GM18870 (cell line): ENCODE measurements at regions not wholly inside any gene's neighbourhood (a gene's known extent, or its start where the extent isn't known, plus 50 kb on each side); places are given as distances from the start of the nearest gene placed in this dataset.
"Not testable (repeated sequence)": the region's sequence is repeated elsewhere in the genome, so short reads cannot be mapped to it uniquely, and the experiment has no call there.

Source experiments
- ATAC-seq: cut with Tn5 transposase; IDR thresholded peaks from one replicate; pipeline ENCODE4 v1.9.1; 2021; ENCODE audit warnings: moderate library complexity; ENCODE audit not compliant: unreplicated experiment

DNA sequence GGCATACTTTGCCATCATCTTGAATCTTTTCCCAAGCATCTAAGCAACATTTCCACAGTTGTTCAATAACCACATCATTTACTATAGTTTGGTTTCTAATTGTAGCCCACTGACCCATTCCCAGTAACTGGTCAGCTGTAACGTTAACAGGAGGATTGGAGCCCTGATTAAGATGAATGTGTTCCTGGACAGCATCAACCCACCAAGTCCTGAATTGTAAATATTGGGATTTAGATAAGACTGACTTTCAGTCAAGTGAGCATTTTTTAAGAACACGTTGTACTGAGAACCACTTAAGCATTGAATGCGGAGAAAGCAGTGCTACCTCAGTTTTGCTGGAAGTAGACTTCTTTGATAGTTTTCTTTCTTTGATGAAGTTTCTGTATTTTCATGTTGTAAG lies 53.3 kb upstream of the ARL4D start:
- not testable (repeated sequence) for ATAC-seq

- no peak for ATAC-seq
Observed at GRCh38 chr17:43344685-43345084, 54.1 kb upstream of the ARL4D start.

- no peak for ATAC-seq
Observed at GRCh38 chr17:43342589-43342890, 56.3 kb upstream of the ARL4D start.

- ATAC-seq = peak; percentile 43
Observed at GRCh38 chr17:43341715-43342588, 56.8 kb upstream of the ARL4D start.

DNA sequence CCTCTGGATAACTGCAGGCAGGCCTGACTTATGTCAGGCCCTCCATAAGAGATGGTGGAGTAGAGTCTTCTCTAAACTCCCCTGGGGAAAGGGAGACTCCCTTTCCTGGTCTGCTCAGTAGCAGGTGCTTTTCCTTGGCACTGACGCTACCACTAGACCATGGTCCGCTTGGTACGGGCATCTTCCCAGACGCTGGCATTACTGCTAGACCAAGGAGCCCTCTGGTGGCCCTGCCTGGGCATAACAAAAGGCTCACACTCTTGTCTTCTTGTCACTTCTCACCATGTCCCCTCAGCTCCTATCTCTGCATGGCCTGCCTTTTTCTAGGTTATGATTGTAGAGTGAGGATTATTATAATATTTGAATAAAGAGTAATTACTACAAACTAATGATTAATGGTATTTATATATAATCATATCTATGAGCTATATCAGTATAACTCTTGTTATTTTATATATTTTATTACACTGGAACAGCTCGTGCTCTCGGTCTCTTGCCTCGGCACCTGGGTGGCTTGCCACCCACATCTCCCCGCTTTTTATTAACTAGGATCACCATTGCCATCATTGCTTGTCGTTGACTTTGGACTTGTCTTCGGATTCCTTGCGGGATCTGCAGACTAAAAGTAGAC lies 59.8 kb upstream of the ARL4D start:
- no peak for ATAC-seq

- no peak for ATAC-seq
Observed at GRCh38 chr17:43337684-43338428, 60.9 kb upstream of the ARL4D start.

DNA sequence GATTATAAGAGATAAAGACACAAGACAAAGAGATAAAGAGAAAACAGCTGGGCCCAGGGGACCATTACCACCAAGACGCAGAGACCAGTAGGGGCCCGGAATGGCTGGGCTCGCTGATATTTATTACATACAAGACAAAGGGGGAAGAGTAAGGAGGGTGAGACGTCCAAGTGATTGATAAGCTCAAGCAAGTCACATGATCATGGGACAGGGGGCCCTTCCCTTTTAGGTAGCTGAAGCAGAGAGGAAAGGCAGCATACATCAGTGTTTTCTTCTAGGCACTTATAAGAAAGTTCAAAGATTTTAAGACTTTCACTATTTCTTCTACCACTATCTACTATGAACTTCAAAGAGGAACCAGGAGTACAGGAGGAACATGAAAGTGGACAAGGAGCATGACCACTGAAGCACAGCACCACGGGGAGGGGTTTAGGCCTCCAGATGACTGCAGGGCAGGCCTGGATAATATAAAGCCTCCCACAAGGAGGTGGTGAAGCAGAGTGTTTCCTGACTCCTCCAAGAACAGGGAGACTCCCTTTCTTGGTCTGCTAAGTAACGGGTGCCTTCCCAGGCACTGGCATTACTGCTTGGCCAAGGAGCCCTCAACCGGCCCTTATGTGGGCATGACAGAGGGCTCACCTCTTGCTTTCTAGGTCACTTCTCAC lies 63.9 kb upstream of the ARL4D start:
- ATAC-seq = no peak

GRCh38 chr17:43333433-43333943 lies 65.3 kb upstream of the ARL4D start:
- ATAC-seq = no peak

GRCh38 chr17:43332230-43332629 lies 66.6 kb upstream of the ARL4D start:
- ATAC-seq = no peak

- no peak for ATAC-seq
Observed at GRCh38 chr17:43330876-43331639, 67.7 kb upstream of the ARL4D start.

- ATAC-seq = no peak
Observed at GRCh38 chr17:43329183-43329582, 69.6 kb upstream of the ARL4D start.

DNA sequence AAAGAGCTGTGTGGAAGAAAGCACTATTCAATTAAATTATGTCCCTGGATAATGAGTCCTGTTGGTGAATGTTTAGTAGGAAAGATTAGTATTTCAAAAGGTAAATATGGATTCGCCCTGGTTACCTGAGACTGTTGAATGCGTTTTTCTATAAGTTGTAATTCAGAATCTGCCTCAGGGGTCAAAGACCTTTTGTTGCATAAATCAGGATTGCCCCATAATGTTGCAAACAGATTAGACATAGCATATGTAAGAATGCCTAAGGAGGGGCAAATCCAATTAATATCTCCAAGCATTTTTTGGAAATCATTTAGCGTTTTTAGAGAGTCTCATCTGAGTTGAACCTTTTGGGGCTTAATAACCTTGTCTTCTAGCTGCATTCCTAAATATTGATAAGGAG lies 70.1 kb upstream of the ARL4D start:
- ATAC-seq = no peak

DNA sequence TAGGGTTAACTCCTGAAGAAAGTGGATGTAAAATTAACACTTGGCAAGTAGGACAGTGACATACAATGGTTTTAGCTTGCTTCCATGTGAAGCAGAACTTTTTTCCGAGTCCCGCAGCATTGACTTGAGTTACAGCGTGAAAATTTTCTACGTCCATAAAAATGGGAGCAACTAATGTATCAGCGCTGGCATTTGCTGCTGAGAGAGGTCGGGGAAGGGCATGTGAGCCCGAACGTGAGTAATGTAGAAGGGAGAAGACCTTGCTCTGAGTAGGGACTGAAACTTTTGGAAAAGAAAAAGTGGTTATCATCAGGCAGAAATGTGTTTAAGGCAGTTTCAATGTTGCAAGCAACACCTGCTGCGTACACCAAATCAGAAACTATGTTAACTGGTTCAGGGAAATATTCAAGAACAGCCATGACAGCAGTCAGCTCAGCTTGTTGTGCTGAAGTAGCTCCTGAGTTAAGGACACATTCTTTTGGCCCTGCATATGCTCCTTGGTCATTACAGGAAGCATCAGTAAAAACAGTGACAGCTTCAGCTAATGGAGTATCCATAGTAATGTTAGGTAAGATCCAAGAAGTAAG lies 70.9 kb upstream of the ARL4D start:
- no peak for ATAC-seq

- ATAC-seq = no peak
Observed at GRCh38 chr17:43327421-43327820, 71.4 kb upstream of the ARL4D start.

- ATAC-seq = no peak
Observed at GRCh38 chr17:43326490-43327275, 72.1 kb upstream of the ARL4D start.

DNA sequence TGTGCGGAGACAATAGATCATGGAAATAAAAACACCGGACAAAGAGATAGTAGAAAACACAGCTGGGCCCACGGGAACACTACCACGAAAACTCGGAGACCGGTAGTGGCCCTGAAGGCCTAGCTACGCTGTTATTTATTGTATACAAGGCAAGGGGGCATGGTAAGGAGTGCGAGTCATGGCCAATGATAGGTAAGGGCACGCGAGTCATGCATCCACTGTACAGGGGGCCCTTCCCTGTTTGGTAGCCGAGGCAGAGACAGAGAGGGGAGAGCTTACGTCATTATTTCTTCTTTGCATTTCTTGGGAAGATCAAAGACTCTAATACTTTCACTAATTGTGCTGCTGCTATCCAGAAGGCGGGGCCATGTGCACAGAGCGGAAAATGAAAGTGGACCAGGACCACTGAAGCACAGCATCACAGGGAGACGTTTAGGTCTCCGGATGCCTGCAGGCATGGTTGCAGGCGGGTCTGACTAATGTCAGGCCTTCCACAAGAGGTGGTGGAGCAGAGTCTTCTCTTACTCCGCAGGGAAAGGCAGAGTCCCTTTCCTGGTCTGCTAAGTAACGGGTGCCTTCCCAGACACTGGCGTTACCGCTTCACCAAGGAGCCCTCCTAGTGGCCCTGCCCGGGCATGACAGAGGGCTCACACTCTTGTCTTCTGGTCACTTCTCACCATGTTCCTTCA lies 74.4 kb upstream of the ARL4D start:
- ATAC-seq = no peak

- no peak for ATAC-seq
Observed at GRCh38 chr17:43319293-43320124, 79.3 kb upstream of the ARL4D start.
